Activated CD4-positive, alpha-beta T cell treated with anti-CD3 and anti-CD28 coated beads for 48 hours (primary cell): ENCODE measurements at regions not wholly inside any gene's neighbourhood (a gene's known extent, or its start where the extent isn't known, plus 50 kb on each side); places are given as distances from the start of the nearest gene placed in this dataset.
"Not testable (repeated sequence)": the region's sequence is repeated elsewhere in the genome, so short reads cannot be mapped to it uniquely, and the experiment has no call there.

Source experiments
- DNase-seq: peaks from one replicate; pipeline ENCODE4 v3.0.0-alpha.2; 2020

GRCh38 chr5:162209005-162209605 is 141.5 kb downstream of the GABRG2 start:
- peak; percentile 9 for DNase-seq

- DNase-seq: no peak
These were observed 147.0 kb downstream of the GABRG2 start for GRCh38 chr5:162214551-162214950.

GRCh38 chr5:162217037-162217436 is 149.5 kb downstream of the GABRG2 start:
- no peak for DNase-seq

- DNase-seq: no peak
These were observed 154.3 kb downstream of the GABRG2 start for GRCh38 chr5:162221910-162222309.

- no peak for DNase-seq
These were observed 159.5 kb downstream of the GABRG2 start for GRCh38 chr5:162227075-162227474.

- no peak for DNase-seq
These were observed 162.8 kb downstream of the GABRG2 start for GRCh38 chr5:162230348-162230747.

- no peak for DNase-seq
These were observed 163.9 kb downstream of the GABRG2 start for GRCh38 chr5:162231522-162231921.

- DNase-seq: no peak
These were observed 173.2 kb downstream of the GABRG2 start for GRCh38 chr5:162240734-162241133.

- DNase-seq: no peak
These were observed 174.8 kb downstream of the GABRG2 start for GRCh38 chr5:162242416-162242815.

- no peak for DNase-seq
These were observed 176.1 kb downstream of the GABRG2 start for GRCh38 chr5:162243651-162244050.

GRCh38 chr5:162248107-162248713 is 180.6 kb downstream of the GABRG2 start:
- DNase-seq: peak; percentile 1

- DNase-seq: no peak
These were observed 189.1 kb downstream of the GABRG2 start for GRCh38 chr5:162256711-162257110.

- no peak for DNase-seq
These were observed 201.3 kb downstream of the GABRG2 start for GRCh38 chr5:162268694-162269481.

GRCh38 chr5:162272417-162272816 is 204.8 kb downstream of the GABRG2 start:
- no peak for DNase-seq

GRCh38 chr5:162274679-162275078 is 207.1 kb downstream of the GABRG2 start:
- no peak for DNase-seq

- DNase-seq: not testable (repeated sequence)
These were observed 207.8 kb downstream of the GABRG2 start for GRCh38 chr5:162275387-162275786.

GRCh38 chr5:162282191-162282590 is 214.6 kb downstream of the GABRG2 start:
- DNase-seq: no peak

- DNase-seq: no peak
These were observed 216.0 kb downstream of the GABRG2 start for GRCh38 chr5:162283609-162284008.

- no peak for DNase-seq
These were observed 221.2 kb downstream of the GABRG2 start for GRCh38 chr5:162288647-162289296.

GRCh38 chr5:162289489-162289888 is 221.9 kb downstream of the GABRG2 start:
- DNase-seq: no peak

- no peak for DNase-seq
These were observed 232.2 kb downstream of the GABRG2 start for GRCh38 chr5:162299793-162300192.

GRCh38 chr5:162301356-162301755 is 233.8 kb downstream of the GABRG2 start:
- DNase-seq: no peak

GRCh38 chr5:162323466-162323865 is 255.9 kb downstream of the GABRG2 start:
- DNase-seq: no peak

- DNase-seq: no peak
These were observed 256.8 kb downstream of the GABRG2 start for GRCh38 chr5:162324328-162324727.
